Effector memory CD8-positive, alpha-beta T cell (primary cell): ENCODE measurements at regions not wholly inside any gene's neighbourhood (a gene's known extent, or its start where the extent isn't known, plus 50 kb on each side); places are given as distances from the start of the nearest gene placed in this dataset.
"Not testable (repeated sequence)": the region's sequence is repeated elsewhere in the genome, so short reads cannot be mapped to it uniquely, and the experiment has no call there.

Experiments
- ATAC-seq: fragments of 150-1000 bp; cut with Tn5 transposase; replicated peaks from 2 replicates; pipeline ENCODE4 v1.10.0; 2021; ENCODE audit warnings: mild to moderate bottlenecking, moderate library complexity
- DNase-seq, 3 experiments: peaks; one replicate each; pipeline ENCODE4 v3.0.0; 2021
- H3K27ac Mint-ChIP-seq, 2 donors: one replicate each; pipeline ENCODE4 v1.8.0; 2022; ENCODE audit warnings: mild to moderate bottlenecking in 2 of 2, mixed read lengths in 2 of 2, moderate library complexity in 2 of 2
- H3K27me3 Mint-ChIP-seq, 2 donors: one replicate each; pipeline ENCODE4 v1.8.0; 2022; ENCODE audit warnings: mixed read lengths in 2 of 2
- H3K36me3 Mint-ChIP-seq: one replicate; pipeline ENCODE4 v1.8.0; 2022; ENCODE audit warnings: mild to moderate bottlenecking, moderate library complexity, mixed read lengths; ENCODE audit not compliant: insufficient read depth
- H3K4me1 Mint-ChIP-seq, 2 donors: one replicate each; pipeline ENCODE4 v1.8.0; 2022; ENCODE audit warnings: low read depth in 2 of 2, mixed read lengths in 2 of 2
- H3K4me3 Mint-ChIP-seq, 2 donors: one replicate each; pipeline ENCODE4 v1.8.0; 2022; ENCODE audit warnings: mild to moderate bottlenecking in 2 of 2, mixed read lengths in 2 of 2, moderate library complexity in 2 of 2
- H3K9me3 Mint-ChIP-seq, 2 donors: one replicate each; pipeline ENCODE4 v1.8.0; 2022; ENCODE audit warnings: mixed read lengths in 2 of 2

DNA sequence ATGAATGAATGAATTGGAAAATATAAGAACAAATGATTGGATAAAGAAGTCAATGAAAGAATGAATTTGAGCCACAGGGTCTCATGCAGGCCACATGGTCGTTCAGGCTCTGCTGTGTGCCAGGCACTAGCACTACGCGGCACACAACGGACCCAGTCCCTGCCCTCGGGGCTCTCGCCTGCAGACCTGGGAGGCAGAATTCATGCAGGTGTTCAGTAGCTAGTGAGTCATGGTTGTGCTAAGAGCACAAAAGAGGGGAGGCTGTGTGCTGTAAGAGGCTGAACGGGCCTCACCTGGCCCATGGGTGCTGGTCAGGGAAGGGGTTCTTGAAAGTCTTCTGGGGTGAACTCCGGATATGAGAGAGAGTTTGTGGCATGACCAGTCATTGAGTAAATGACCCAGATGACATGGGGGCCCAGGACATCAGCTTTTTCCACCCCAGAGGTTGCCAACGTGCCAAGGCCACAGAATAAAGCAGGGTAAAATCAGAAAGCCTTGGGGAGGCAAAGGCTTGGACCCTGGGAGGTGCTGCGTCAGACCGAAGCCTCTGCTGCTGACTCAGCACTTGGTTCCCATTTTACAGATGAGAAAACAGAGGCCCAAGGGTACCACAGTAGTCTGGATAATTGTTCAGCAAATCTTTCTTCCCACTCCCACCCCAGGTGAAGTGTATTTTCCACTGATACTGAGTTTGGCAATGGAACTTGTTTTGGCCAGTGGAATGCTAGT is 264.3 kb upstream of the MVB12B start:
- DNase-seq (no peak), ATAC-seq (no peak)
- H3K36me3 Mint-ChIP-seq = peaks cover 4% of the 10 kb centered on the region
- no peak overlapping the region for H3K4me3 Mint-ChIP-seq
- H3K27me3 Mint-ChIP-seq = peaks cover 41 to 51% of the 10 kb centered on the region in 2 donors
- H3K9me3 Mint-ChIP-seq = no peaks in the 10 kb centered on the region
- no peak overlapping the region for H3K27ac Mint-ChIP-seq
- H3K4me1 Mint-ChIP-seq = no peaks in the 10 kb centered on the region

DNA sequence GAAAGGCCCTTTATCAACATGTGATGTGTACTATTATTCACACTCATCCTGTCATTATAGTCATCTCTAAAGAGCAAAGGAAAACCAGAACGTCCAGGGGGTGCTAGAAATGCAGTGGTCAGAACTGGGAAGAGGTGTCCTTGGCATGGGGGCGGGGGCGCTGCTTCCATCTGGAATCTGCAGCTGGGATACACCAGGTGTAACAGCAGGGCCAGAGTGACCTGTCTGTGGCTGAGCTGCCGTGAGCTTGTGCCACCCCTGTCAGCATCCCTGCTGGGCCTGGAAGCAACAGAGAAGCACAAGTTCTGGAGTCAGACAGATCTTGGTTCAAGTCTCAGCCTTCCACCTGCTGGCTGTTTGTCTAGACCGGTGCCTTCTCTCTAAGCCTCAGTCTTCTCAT is 263.3 kb upstream of the MVB12B start:
- H3K4me3 Mint-ChIP-seq = no peak overlapping the region
- ATAC-seq = no peak
- peaks cover 4% of the 10 kb centered on the region for H3K36me3 Mint-ChIP-seq
- H3K27ac Mint-ChIP-seq = no peak overlapping the region
- peaks cover 40 to 61% of the 10 kb centered on the region in 2 donors for H3K27me3 Mint-ChIP-seq
- H3K4me1 Mint-ChIP-seq = no peaks in the 10 kb centered on the region
- H3K9me3 Mint-ChIP-seq = no peaks in the 10 kb centered on the region
- DNase-seq = no peak

DNA sequence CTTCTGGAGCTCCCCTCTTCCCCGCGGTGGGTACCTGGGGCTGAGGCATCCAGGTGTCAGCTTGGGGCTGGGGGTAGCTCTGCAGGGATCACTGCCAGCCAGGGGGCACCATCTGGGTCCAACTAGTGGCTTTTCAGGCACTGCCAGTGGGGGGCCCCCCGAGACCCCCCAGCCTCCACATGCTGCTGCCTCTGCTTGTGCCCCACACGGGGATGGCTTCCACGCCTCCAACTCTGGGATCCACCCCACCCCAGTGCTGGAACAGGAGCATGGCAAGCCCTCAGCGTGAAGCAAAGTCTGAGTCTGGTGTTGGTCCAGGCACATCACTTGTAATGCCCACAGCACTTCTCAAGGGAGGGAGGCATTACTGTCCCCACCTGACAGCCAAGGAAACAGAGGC is 260.5 kb upstream of the MVB12B start:
- ATAC-seq = no peak
- Mint-ChIP-seq H3K4me1 (no peaks in the 10 kb centered on the region), H3K27me3 (peaks cover 31 to 59% of the 10 kb centered on the region in 2 donors), H3K36me3 (peaks cover 4% of the 10 kb centered on the region), H3K27ac (no peak overlapping the region), H3K9me3 (no peaks in the 10 kb centered on the region), H3K4me3 (no peak overlapping the region)
- no peak for DNase-seq

DNA sequence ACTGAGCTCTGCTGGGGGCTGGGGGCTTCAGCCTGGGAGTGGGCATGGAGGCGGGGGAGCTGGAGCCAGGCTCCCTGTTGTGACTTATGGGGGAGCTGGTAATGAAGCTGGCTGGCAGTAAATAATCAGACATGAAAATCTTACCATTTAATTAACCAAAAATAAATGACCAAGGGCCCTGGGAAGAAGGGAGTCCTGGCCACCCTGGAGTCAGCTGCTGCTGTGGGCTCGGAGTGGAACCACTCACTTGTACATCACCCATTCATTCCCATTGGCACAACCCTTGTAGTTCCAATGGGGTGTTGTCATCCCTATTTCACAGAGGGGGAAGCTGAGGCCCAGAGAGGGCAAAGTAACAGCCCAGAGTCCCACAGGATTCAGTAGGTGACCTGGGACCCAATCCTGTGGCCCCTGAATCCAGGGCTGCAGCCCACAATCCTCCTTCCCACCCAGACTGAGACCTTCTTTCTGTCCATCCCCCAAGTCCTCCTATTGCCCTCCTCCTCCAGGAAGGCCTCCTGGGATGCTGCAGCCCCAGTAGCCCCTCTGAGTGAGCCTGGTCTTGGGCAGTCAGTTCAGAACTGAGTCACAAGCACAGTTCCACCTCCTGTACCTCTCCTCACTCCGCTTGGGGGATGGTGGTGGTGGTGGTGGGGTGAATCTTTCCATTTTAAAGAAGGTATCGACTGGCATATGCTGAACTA is 259.4 kb upstream of the MVB12B start:
- H3K9me3 Mint-ChIP-seq = no peaks in the 10 kb centered on the region
- no peak for ATAC-seq
- no peak overlapping the region for H3K4me3 Mint-ChIP-seq
- DNase-seq = no peak
- H3K36me3 Mint-ChIP-seq = peaks cover 4% of the 10 kb centered on the region
- H3K27me3 Mint-ChIP-seq = peaks cover 36 to 64% of the 10 kb centered on the region in 2 donors
- no peak overlapping the region for H3K27ac Mint-ChIP-seq
- H3K4me1 Mint-ChIP-seq = no peaks in the 10 kb centered on the region

DNA sequence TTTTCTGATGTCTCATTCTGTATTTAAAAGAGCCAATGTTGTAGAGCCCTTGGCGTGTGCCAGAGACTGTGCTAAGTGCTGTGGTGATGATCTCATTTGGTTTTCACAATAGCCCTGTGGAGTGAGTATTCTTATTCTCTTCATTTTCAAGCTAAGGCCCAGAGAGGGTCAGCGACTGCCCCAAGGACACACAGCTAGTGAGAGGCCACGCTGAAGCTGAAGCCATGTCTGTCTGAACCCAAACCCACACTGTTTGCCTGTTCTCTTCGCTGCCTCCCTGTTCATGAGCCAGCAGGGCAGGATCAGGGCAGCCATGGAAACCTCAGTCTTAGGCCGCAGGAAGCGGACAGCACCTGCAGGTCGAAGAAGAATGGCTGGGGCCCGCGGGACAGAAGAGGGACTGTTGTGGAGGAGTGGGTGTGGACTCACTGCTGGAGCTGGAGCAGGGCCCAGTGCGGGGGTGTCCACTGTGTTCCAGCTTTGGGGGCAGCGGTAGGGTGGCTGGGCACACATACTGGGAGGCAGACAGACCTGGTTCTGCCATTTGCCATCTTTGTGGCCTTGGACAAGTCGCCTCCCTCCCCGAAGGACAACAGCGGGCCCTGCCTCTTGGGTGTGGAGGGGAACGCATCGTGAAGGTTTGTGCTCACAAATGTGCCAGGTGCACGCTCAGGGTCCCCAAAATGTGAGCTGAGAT is 257.9 kb upstream of the MVB12B start:
- no peaks in the 10 kb centered on the region for H3K4me1 Mint-ChIP-seq
- H3K9me3 Mint-ChIP-seq = no peaks in the 10 kb centered on the region
- H3K27ac Mint-ChIP-seq = no peak overlapping the region
- DNase-seq (no peak), ATAC-seq (no peak)
- H3K4me3 Mint-ChIP-seq = no peak overlapping the region
- H3K27me3 Mint-ChIP-seq = peaks cover 50 to 72% of the 10 kb centered on the region in 2 donors
- H3K36me3 Mint-ChIP-seq = peaks cover 2% of the 10 kb centered on the region

DNA sequence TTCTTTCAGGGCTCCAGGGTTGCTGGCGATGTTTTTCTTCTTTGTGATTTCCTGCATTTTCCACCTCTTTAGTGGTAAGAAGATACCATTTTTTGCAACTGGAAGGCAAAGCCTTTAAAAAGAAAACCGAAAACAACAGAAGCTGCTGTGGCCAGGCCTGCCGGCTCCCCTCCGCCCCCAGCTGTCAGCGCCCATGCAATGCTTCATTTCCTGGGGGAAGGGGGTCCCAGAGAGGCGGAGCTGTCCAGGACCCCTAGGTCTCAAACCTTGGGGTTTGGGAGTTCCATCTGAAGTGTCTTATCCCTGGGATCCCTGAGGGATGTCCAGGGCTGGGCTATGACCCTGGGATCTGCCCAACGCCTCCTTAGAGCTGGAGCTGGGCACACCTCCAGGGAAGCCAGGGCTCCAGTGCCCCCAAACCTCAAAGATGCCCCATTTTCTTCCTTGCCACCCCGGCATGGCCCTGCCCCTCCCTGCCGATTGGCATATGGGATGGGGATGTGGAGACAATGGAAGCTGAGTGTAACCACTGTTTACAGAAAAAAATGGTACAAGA is 257.2 kb upstream of the MVB12B start:
- Mint-ChIP-seq H3K4me3 (no peak overlapping the region), H3K4me1 (no peaks in the 10 kb centered on the region), H3K27ac (no peak overlapping the region), H3K9me3 (no peaks in the 10 kb centered on the region), H3K36me3 (no peaks in the 10 kb centered on the region), H3K27me3 (peaks cover 57 to 77% of the 10 kb centered on the region in 2 donors)
- no peak for ATAC-seq
- no peak for DNase-seq

DNA sequence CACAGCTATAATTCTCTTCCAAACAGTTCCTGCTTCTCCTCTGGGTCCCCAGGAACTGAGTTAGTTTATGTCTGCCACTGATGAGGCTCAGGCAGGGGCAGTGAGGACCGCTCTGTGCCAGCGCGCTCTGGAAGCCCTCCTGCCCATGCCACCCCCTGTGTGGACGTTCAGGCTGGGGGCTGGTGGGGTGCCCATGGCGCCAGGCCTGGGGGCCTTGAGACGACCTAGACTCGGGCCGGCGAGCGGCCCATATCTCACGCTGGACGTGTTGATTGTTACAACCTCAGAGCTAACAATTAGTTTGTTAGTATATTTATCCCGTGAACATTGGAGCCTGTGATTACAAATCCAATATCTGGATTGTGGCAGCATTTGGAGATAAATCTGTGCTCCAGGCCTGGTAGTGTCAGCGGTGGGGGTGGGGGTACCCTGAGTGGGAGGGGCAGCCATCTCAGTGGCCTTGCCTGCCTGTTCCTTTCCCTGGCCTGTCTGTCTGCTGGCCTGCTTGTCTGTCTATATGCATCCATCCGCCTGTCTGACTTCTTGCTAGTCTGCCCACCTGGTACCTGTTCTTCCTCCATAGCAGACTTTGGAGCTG is 256.5 kb upstream of the MVB12B start:
- H3K9me3 Mint-ChIP-seq = no peaks in the 10 kb centered on the region
- H3K4me3 Mint-ChIP-seq = no peak overlapping the region
- H3K27ac Mint-ChIP-seq = no peak overlapping the region
- DNase-seq = no peak
- H3K27me3 Mint-ChIP-seq = peaks cover 57 to 76% of the 10 kb centered on the region in 2 donors
- no peaks in the 10 kb centered on the region for H3K4me1 Mint-ChIP-seq
- no peaks in the 10 kb centered on the region for H3K36me3 Mint-ChIP-seq
- ATAC-seq = no peak

DNA sequence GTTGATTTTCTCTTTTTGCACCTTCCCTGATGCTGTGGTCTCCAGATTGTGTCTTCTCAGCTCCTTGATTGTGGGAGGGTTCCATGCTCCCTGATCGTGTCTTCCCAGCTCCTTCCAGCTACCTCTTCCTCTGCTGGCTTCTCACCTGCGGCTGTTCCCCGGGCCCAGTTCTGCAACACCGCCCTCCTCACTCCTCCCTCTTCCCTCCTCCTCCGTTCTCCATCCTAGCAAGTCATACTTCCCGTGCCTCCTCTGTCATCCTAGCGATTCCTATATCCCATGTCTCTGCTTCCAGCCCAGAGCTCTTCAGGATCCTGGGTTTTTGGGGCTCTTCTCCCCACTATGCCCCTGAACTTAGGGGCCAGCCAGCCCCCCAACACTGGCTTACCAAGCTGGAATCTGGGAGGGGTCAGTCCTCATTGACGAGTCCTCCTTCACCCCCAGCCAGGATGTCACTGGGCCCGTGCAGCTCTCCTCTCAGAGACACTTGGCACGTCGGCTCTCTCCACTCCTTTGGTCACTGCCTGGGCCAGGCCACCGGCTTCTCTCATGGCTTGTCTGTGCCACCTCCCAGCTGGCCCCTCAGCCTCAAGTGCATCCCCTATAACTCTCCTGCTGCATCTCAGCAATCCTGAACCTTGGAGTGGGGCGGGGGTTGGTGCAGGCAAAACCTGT is 255.4 kb upstream of the MVB12B start:
- DNase-seq = no peak
- Mint-ChIP-seq H3K9me3 (no peaks in the 10 kb centered on the region), H3K27me3 (peaks cover 56 to 73% of the 10 kb centered on the region in 2 donors), H3K4me3 (no peak overlapping the region), H3K36me3 (no peaks in the 10 kb centered on the region), H3K27ac (no peak overlapping the region), H3K4me1 (no peaks in the 10 kb centered on the region)
- ATAC-seq = no peak

DNA sequence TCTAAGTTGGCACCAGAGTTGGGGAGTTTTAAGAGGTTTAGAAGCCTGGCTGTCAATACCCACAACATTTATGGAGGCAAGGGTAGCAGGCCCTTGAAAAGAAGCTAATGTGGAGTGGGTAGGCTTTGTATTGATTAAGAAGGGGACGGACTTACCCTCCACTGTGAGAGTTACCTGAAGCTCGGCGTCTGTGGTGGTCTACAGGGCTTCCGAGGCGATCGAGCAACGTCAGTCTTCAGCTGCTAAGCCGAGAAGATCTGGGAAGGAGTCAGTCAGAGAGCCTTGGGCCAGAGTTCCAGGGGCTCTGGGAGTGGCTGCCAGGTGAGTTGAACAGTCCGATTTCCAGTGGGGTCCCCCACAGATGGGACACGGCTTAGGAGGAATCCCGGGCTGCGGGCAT is 249.0 kb upstream of the MVB12B start:
- peaks cover 66 to 79% of the 10 kb centered on the region in 2 donors for H3K27me3 Mint-ChIP-seq
- ATAC-seq, H3K9me3 Mint-ChIP-seq, H3K4me3 Mint-ChIP-seq, DNase-seq, H3K4me1 Mint-ChIP-seq, H3K27ac Mint-ChIP-seq, H3K36me3 Mint-ChIP-seq: not testable (repeated sequence)

DNA sequence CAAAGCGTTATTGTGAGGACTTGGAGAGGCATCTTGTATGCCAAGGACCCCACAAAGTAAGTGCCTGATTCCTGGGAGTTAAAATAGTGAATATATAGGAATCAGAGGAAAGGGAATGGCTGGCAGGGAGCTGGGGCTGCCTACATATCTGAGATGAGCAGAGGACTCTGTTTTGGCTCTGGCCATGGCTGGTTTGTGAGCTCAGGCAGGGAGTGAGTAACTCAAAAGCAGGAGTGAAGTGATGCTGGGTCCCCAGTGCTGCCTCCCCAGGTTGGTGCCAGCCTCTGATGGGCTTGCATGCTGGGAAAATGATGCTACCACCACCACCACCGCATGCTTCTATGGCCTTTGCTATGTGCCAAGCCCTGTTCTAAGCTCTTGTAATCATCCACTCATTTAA is 246.0 kb upstream of the MVB12B start:
- ATAC-seq = no peak

DNA sequence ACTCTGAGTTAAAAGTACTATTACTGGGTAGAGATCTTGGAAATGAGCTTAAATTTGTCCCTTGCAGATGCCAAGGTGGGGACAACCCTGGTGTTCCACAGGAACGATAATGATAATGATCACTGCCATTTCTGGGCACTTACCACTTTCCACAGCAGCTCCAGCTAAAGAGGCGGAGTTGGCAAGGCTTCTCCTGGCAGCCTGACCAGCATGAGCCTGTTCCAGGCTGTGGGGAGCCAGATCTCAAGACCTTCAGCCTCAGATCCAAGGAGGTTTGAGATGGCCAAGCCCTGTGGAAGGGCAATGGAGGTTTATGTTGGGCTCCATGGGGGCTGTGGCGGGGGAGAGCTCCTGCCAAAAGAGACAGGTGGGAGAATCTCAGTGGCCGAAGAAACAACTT is 244.9 kb upstream of the MVB12B start:
- H3K4me1 Mint-ChIP-seq = peaks cover 6 to 10% of the 10 kb centered on the region in 2 donors
- peaks cover 54 to 92% of the 10 kb centered on the region in 2 donors for H3K27me3 Mint-ChIP-seq
- ATAC-seq = no peak
- H3K27ac Mint-ChIP-seq = no peak overlapping the region
- DNase-seq = no peak
- peaks cover 0 to 7% of the 10 kb centered on the region in 2 donors for H3K9me3 Mint-ChIP-seq
- no peak overlapping the region for H3K4me3 Mint-ChIP-seq
- H3K36me3 Mint-ChIP-seq = peaks cover 3% of the 10 kb centered on the region

More for the DNA sequence above, 246.0 kb upstream of the MVB12B start:
- DNase-seq = no peak
- Mint-ChIP-seq H3K4me1 (peaks cover 6 to 10% of the 10 kb centered on the region in 2 donors), H3K27me3 (peaks cover 58 to 92% of the 10 kb centered on the region in 2 donors), H3K27ac (no peak overlapping the region), H3K36me3 (peaks cover 3% of the 10 kb centered on the region), H3K4me3 (no peak overlapping the region), H3K9me3 (peaks cover 0 to 7% of the 10 kb centered on the region in 2 donors)

DNA sequence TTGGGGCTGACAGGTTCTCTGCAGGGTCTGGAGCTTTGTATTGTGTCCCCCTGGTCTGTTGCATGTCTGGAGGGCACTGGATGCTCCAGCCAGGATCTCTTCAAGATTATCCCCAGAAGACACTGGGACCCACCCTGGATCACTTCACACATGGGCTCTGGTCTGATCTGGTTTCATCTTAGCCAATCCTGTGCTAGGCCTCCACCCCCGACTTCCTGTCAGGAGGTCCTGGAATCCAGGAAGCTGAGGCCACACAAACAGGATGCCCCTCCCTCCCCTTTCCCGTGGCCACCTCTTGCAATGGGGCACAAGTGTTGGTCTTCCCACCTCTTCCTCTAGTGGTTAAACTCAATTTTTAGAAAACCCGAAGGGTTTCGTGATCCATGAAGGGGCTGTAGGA is 242.6 kb upstream of the MVB12B start:
- H3K27ac Mint-ChIP-seq = no peak overlapping the region

DNA sequence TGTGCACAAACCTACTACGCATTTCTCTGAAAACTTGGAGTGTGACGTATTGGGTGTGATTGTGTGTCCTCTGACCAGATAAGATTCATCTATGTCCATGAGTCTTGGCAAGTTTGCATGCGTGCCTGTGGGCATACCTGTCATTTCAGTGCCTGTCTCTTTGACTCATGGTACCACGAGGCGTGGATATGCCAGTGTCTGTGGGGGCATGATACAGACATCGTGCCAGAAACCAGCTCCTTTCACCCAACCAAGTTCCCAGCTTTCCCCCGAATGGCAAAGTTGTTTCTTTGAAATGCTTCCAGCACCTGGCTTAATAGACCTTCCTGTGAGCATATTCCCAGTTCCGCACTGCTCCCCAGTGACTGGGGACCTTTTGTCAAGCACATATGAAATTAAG is 241.9 kb upstream of the MVB12B start:
- peaks cover 0 to 7% of the 10 kb centered on the region in 2 donors for H3K9me3 Mint-ChIP-seq
- DNase-seq (no peak), ATAC-seq (no peak)
- no peak overlapping the region for H3K4me3 Mint-ChIP-seq
- peaks cover 25 to 64% of the 10 kb centered on the region in 2 donors for H3K27me3 Mint-ChIP-seq
- peaks cover 6 to 10% of the 10 kb centered on the region in 2 donors for H3K4me1 Mint-ChIP-seq
- no peak overlapping the region for H3K27ac Mint-ChIP-seq
- peaks cover 3% of the 10 kb centered on the region for H3K36me3 Mint-ChIP-seq

More for the DNA sequence above, 242.6 kb upstream of the MVB12B start:
- peaks cover 32 to 71% of the 10 kb centered on the region in 2 donors for H3K27me3 Mint-ChIP-seq
- H3K36me3 Mint-ChIP-seq = peaks cover 3% of the 10 kb centered on the region
- DNase-seq = no peak
- peaks cover 6 to 10% of the 10 kb centered on the region in 2 donors for H3K4me1 Mint-ChIP-seq
- no peak overlapping the region for H3K4me3 Mint-ChIP-seq
- peaks cover 0 to 7% of the 10 kb centered on the region in 2 donors for H3K9me3 Mint-ChIP-seq
- ATAC-seq = no peak
